H1 (cell line): ENCODE measurements at regions not wholly inside any gene's neighbourhood (a gene's known extent, or its start where the extent isn't known, plus 50 kb on each side); places are given as distances from the start of the nearest gene placed in this dataset.

Experiments used
- CTCF ChIA-PET: fragments of 300-600 bp; sonication (Branson Sonifier 250); formaldehyde crosslinking; loops from one replicate; lab custom pipeline; 2021; ENCODE audit not compliant: partially characterized antibody; lab: Charles Lee
- POLR2A ChIA-PET: fragments of 300-600 bp; sonication (Branson Sonifier 250); formaldehyde crosslinking; loops from one replicate; lab custom pipeline; 2021; ENCODE audit warnings: inconsistent platforms; ENCODE audit not compliant: partially characterized antibody; lab: Charles Lee
- DNase-seq, 2 experiments: peaks; one replicate each; pipeline versions ENCODE4 v3.0.0 to v3.0.0-alpha.2; 2010 to 2022; ENCODE audit warnings: low spot score in 2 of 2, low read depth in 1 of 2, mixed read lengths in 1 of 2
- FAIRE-seq: peaks from 2 replicates; lab custom pipeline; 2011; peaks lifted over from hg19 to GRCh38; lab: Jason Lieb, UNC
- H2AFZ ChIP-seq: 2 replicates; pipeline ENCODE4 v1.8.1; 2012; ENCODE audit warnings: low read length, inconsistent platforms
- H2AK5ac ChIP-seq: 2 replicates; pipeline ENCODE4 v1.6.1; 2013; ENCODE audit warnings: low read depth, low read length
- H2BK120ac ChIP-seq: replicated peaks from 2 replicates; pipeline ENCODE3; 2013; ENCODE audit warnings: low read depth, low read length, inconsistent platforms
- H2BK12ac ChIP-seq: 2 replicates; pipeline ENCODE4 v1.6.1; 2013; ENCODE audit warnings: low read depth, low read length
- H2BK15ac ChIP-seq: 2 replicates; pipeline ENCODE4 v1.6.1; 2013; ENCODE audit warnings: low read length
- H2BK20ac ChIP-seq: 2 replicates; pipeline ENCODE4 v1.6.1; 2013; ENCODE audit warnings: low read length
- H2BK5ac ChIP-seq: 2 replicates; pipeline ENCODE4 v1.6.1; 2013; ENCODE audit warnings: low read depth, low read length
- H3K14ac ChIP-seq: 2 replicates; pipeline ENCODE4 v1.6.1; 2013; ENCODE audit warnings: inconsistent platforms; ENCODE audit not compliant: insufficient read length
- H3K18ac ChIP-seq: 2 replicates; pipeline ENCODE4 v1.6.1; 2013; ENCODE audit warnings: low read length; ENCODE audit errors: extremely low read depth
- H3K23ac ChIP-seq: 2 replicates; pipeline ENCODE4 v1.6.1; 2013; ENCODE audit warnings: inconsistent platforms; ENCODE audit not compliant: insufficient read length
- H3K23me2 ChIP-seq: 2 replicates; pipeline ENCODE4 v1.6.1; 2013; ENCODE audit warnings: low read depth, low read length
- H3K27ac ChIP-seq: 2 replicates; pipeline ENCODE4 v1.6.1; 2011; ENCODE audit warnings: low read depth, low read length, inconsistent platforms
- H3K27me3 ChIP-seq, 4 experiments: replicated peaks in 1 of 4; 1 replicate in 1 of 4; 2 replicates in 3 of 4; pipeline versions ENCODE4 v1.6.1 to v1.8.1; 2011 to 2013; ENCODE audit warnings: low read length in 3 of 4, mild to moderate bottlenecking in 3 of 4, inconsistent platforms in 2 of 4, mixed read lengths in 2 of 4, moderate library complexity in 1 of 4; ENCODE audit not compliant: control insufficient read depth in 3 of 4, insufficient read depth in 3 of 4; ENCODE audit errors: extremely low read depth in 1 of 4
- H3K36me3 ChIP-seq, 4 experiments: 2 replicates each; pipeline versions ENCODE4 v1.6.1 to v1.8.1; 2011 to 2013; ENCODE audit warnings: mild to moderate bottlenecking in 4 of 4, low read length in 3 of 4, moderate library complexity in 2 of 4, control low read depth in 1 of 4, inconsistent platforms in 1 of 4; ENCODE audit not compliant: insufficient read depth in 4 of 4, control insufficient read depth in 2 of 4
- H3K4ac ChIP-seq: replicated peaks from 2 replicates; pipeline ENCODE3; 2013; ENCODE audit warnings: low read length, low read depth, mixed read lengths, inconsistent platforms; ENCODE audit not compliant: insufficient read length
- H3K4me1 ChIP-seq, 4 experiments: replicated peaks in 1 of 4; 1 replicate in 1 of 4; 2 replicates in 3 of 4; pipeline versions ENCODE4 v1.6.1 to v1.8.1; 2011 to 2013; ENCODE audit warnings: low read length in 3 of 4, inconsistent platforms in 2 of 4, mixed read lengths in 1 of 4; ENCODE audit not compliant: insufficient read depth in 4 of 4, control insufficient read depth in 3 of 4
- H3K4me2 ChIP-seq, 2 experiments: 2 replicates each; pipeline versions ENCODE4 v1.6.1 to v1.8.1; 2011 to 2013; ENCODE audit warnings: low read depth in 2 of 2, low read length in 2 of 2, control low read depth in 1 of 2, inconsistent platforms in 1 of 2, mild to moderate bottlenecking in 1 of 2; ENCODE audit not compliant: insufficient read depth in 1 of 2
- H3K4me3 ChIP-seq, 4 experiments: fragments of 200-600, 300-600 bp in 1 of 4; sonication (generic), shearing (Covaris generic), sonication (Bioruptor Twin) in 1 of 4; 2 replicates each; pipeline versions ENCODE4 v1.5.1 to v1.8.1; 2011 to 2016; ENCODE audit warnings: low read length in 4 of 4, low read depth in 3 of 4, control low read depth in 2 of 4, inconsistent platforms in 2 of 4, mild to moderate bottlenecking in 2 of 4, mixed read lengths in 1 of 4, moderate library complexity in 1 of 4; ENCODE audit not compliant: insufficient read depth in 2 of 4; ENCODE audit errors: extremely low read depth in 1 of 4
- H3K56ac ChIP-seq: replicated peaks from 2 replicates; pipeline ENCODE3; 2013; ENCODE audit warnings: low read depth, mild to moderate bottlenecking, mixed read lengths, low read length, inconsistent platforms; ENCODE audit not compliant: insufficient read length
- H3K79me1 ChIP-seq: 2 replicates; pipeline ENCODE4 v1.6.1; 2013; ENCODE audit warnings: low read depth, low read length, control low read depth
- H3K79me2 ChIP-seq, 2 experiments: 2 replicates each; pipeline versions ENCODE4 v1.6.1 to v1.8.1; 2012 to 2013; ENCODE audit warnings: low read length in 2 of 2, mild to moderate bottlenecking in 2 of 2, inconsistent platforms in 1 of 2; ENCODE audit not compliant: insufficient read depth in 2 of 2, control insufficient read depth in 1 of 2
- H3K9ac ChIP-seq, 4 experiments: replicated peaks in 1 of 4; 1 replicate in 1 of 4; 2 replicates in 3 of 4; pipeline versions ENCODE4 v1.6.1 to v1.8.1; 2011 to 2013; ENCODE audit warnings: low read depth in 3 of 4, low read length in 3 of 4, control low read depth in 2 of 4, mild to moderate bottlenecking in 2 of 4, moderate library complexity in 2 of 4, inconsistent platforms in 1 of 4; ENCODE audit errors: extremely low read depth in 1 of 4
- H3K9me3 ChIP-seq, 2 experiments: 2 replicates each; pipeline versions ENCODE4 v1.6.1 to v1.8.1; 2012 to 2013; ENCODE audit warnings: mild to moderate bottlenecking in 2 of 2, moderate library complexity in 2 of 2, control low read depth in 1 of 2, inconsistent platforms in 1 of 2, low read depth in 1 of 2, low read length in 1 of 2, mixed read lengths in 1 of 2; ENCODE audit not compliant: insufficient read depth in 2 of 2
- H4K20me1 ChIP-seq, 2 experiments: replicated peaks in 1 of 2; 2 replicates each; pipeline versions ENCODE3 to v1.8.1; 2011 to 2013; ENCODE audit warnings: inconsistent platforms in 2 of 2, low read length in 2 of 2, mild to moderate bottlenecking in 1 of 2; ENCODE audit not compliant: insufficient read depth in 2 of 2, control insufficient read depth in 1 of 2
- H4K5ac ChIP-seq: 2 replicates; pipeline ENCODE4 v1.6.1; 2013; ENCODE audit warnings: low read length, low read depth, mixed read lengths, inconsistent platforms; ENCODE audit not compliant: insufficient read length
- H4K8ac ChIP-seq: 2 replicates; pipeline ENCODE4 v1.8.0; 2013; ENCODE audit warnings: mild to moderate bottlenecking, moderate library complexity, low read length, inconsistent platforms; ENCODE audit not compliant: insufficient read depth; ENCODE audit errors: extremely low read depth
- H4K91ac ChIP-seq: replicated peaks from 2 replicates; pipeline ENCODE3; 2013; ENCODE audit warnings: low read length, mixed read lengths, inconsistent platforms; ENCODE audit not compliant: insufficient read length
- CBX5 ChIP-seq: fragments of 300-800, 300-1000 bp; sonication (generic); IDR thresholded peaks from 2 replicates; pipeline ENCODE4 v1.7.1; 2016; ENCODE audit warnings: antibody characterized with exemption, low read length, low read depth
- CHD1 ChIP-seq: IDR thresholded peaks from 2 replicates; pipeline ENCODE4 v1.6.1; 2012; ENCODE audit warnings: low read depth, low read length, improper control_type of control experiment
- EZH2 ChIP-seq: fragments of 200-600 bp; sonication (generic); IDR thresholded peaks from 2 replicates; pipeline ENCODE4 v1.7.1; 2012; ENCODE audit warnings: low read depth, mild to moderate bottlenecking, moderate library complexity, low read length, inconsistent platforms; ENCODE audit not compliant: severe bottlenecking
- FOSL1 ChIP-seq: IDR thresholded peaks from 2 replicates; pipeline ENCODE4 v1.6.1; 2011; ENCODE audit warnings: mild to moderate bottlenecking, low read depth, low read length, moderate library complexity; ENCODE audit not compliant: insufficient read depth
- HDAC2 ChIP-seq, 2 experiments: fragments of 300-600 bp in 1 of 2; sonication (generic) in 1 of 2; IDR thresholded peaks; 2 replicates each; pipeline ENCODE4 v1.6.1; 2011 to 2012; ENCODE audit warnings: low read depth in 2 of 2, low read length in 2 of 2, mild to moderate bottlenecking in 2 of 2, moderate library complexity in 2 of 2, borderline replicate concordance in 1 of 2, inconsistent platforms in 1 of 2
- JUND ChIP-seq: IDR thresholded peaks from 2 replicates; pipeline ENCODE4 v1.6.1; 2011; ENCODE audit warnings: mild to moderate bottlenecking, improper control_type of control experiment, low read length
- KDM5A ChIP-seq: fragments of 200-600 bp; IDR thresholded peaks from 2 replicates; pipeline ENCODE4 v1.7.1; 2012; ENCODE audit warnings: mild to moderate bottlenecking, low read length, inconsistent platforms, mixed read lengths
- MAX ChIP-seq: IDR thresholded peaks from 2 replicates; pipeline ENCODE4 v1.6.1; 2012; ENCODE audit warnings: inconsistent platforms
- PHF8 ChIP-seq: fragments of 200-600 bp; sonication (generic); conservative IDR thresholded peaks from 2 replicates; pipeline ENCODE4 v1.7.1; 2012; ENCODE audit warnings: low read depth, mild to moderate bottlenecking, inconsistent platforms, low read length, moderate library complexity
- POU5F1 ChIP-seq: IDR thresholded peaks from 2 replicates; pipeline ENCODE4 v1.6.1; 2011; ENCODE audit warnings: low read depth, mild to moderate bottlenecking, low read length, moderate library complexity
- RNF2 ChIP-seq: fragments of 200-900, 300-1000 bp; sonication (generic); IDR thresholded peaks from 2 replicates; pipeline ENCODE4 v1.7.1; 2016; ENCODE audit warnings: borderline replicate concordance, low read depth, mild to moderate bottlenecking, antibody characterized with exemption, low read length; ENCODE audit not compliant: poor library complexity, severe bottlenecking; ENCODE audit errors: missing control alignments
- SP1 ChIP-seq: IDR thresholded peaks from 2 replicates; pipeline ENCODE4 v1.6.1; 2011; ENCODE audit warnings: low read depth, low read length
- SRF ChIP-seq: IDR thresholded peaks from 2 replicates; pipeline ENCODE4 v1.6.1; 2011; ENCODE audit warnings: mild to moderate bottlenecking, low read depth, low read length, moderate library complexity
- TBP ChIP-seq: IDR thresholded peaks from 2 replicates; pipeline ENCODE4 v1.6.1; 2011; ENCODE audit warnings: low read depth, low read length, improper control_type of control experiment
- TCF12 ChIP-seq: IDR thresholded peaks from 2 replicates; pipeline ENCODE4 v1.6.1; 2011; ENCODE audit warnings: low read depth, mild to moderate bottlenecking, low read length
- WGBS, 2 experiments: shearing (Covaris generic) in 1 of 2; methylation state at CpG; one replicate each; pipeline versions ENCODE4 v1.1.6 to v1.1.7; 2013 to 2015; ENCODE audit warnings: low lambda C conversion rate in 2 of 2, mixed read lengths in 2 of 2, inconsistent platforms in 1 of 2, low coverage in 1 of 2, missing lambda C conversion rate in 1 of 2; ENCODE audit not compliant: insufficient replicate concordance in 2 of 2, insufficient coverage in 1 of 2, insufficient read length in 1 of 2; ENCODE audit errors: extremely low coverage in 1 of 2, missing lambda C conversion rate in 1 of 2; 5-methylcytosine and 5-hydroxymethylcytosine counted together

- Histone ChIP-seq H3K4me3 (no peak overlapping the region), H3K18ac (no peak overlapping the region), H3K27me3 (no peaks in the 10 kb centered on the region), H3K9me3 (no peaks in the 10 kb centered on the region), H2AFZ (no peak overlapping the region), H2BK12ac (no peak overlapping the region), H3K27ac (no peak overlapping the region), H4K8ac (no peak overlapping the region), H3K36me3 (no peaks in the 10 kb centered on the region), H3K79me2 (no peaks in the 10 kb centered on the region), H3K9ac (no peak overlapping the region), H2BK20ac (no peak overlapping the region), H2BK15ac (no peak overlapping the region), H3K4me2 (no peak overlapping the region), H3K4me1 (peaks cover 0 to 8% (median 0%) of the 10 kb centered on the region in 4 experiments; a peak in 2 of 7 replicates), H3K23ac (no peak overlapping the region), H3K4ac (no peak overlapping the region), H2BK120ac (no peak overlapping the region), H3K56ac (no peak overlapping the region), H2AK5ac (no peak overlapping the region), H2BK5ac (no peak overlapping the region), H3K14ac (no peak overlapping the region), H4K5ac (no peak overlapping the region), H3K23me2 (no peaks in the 10 kb centered on the region), H4K20me1 (no peaks in the 10 kb centered on the region), H4K91ac (no peak overlapping the region), H3K79me1 (no peaks in the 10 kb centered on the region)
- ChIA-PET CTCF (interaction anchor here (0.7 to 1.3 kb wide), 3 partner anchors 13 to 432 kb away, joined by 3 to 4 read pairs (median 4); no protein-coding TSS in a partner anchor), POLR2A (no interaction called here)
- DNase-seq (peak in 1 of 2 experiments; percentile 16), FAIRE-seq (no peak)
- 89% methylated on average over 4 of the region's 4 CpGs; no CpG with 5 or more reads in 1 of the 2 experiments for WGBS, 2 experiments
- TF ChIP-seq KDM5A (no peak), SP1 (no peak), FOSL1 (no peak), SRF (no peak), CHD1 (no peak), TCF12 (no peak), EZH2 (no peak), CBX5 (no peak), POU5F1 (no peak), TBP (no peak), PHF8 (no peak), MAX (no peak), JUND (no peak), RNF2 (no peak), HDAC2 (IDR thresholded peaks at IDR 0.05; ENCODE audit: borderline replicate concordance in 1 of 2, low read depth in 2 of 2, low read length in 2 of 2) (no peak)
Observed at GRCh38 chr10:120392245-120392644, 64.8 kb upstream of the PLPP4 start.
